Neural progenitor cell (in vitro differentiated cells): ENCODE measurements at regions not wholly inside any gene's neighbourhood (a gene's known extent, or its start where the extent isn't known, plus 50 kb on each side); places are given as distances from the start of the nearest gene placed in this dataset.
A peak's percentile ranks its signal among the peaks of the same experiment; 100 is the strongest.

Experiments
- DNase-seq: peaks from one replicate; pipeline ENCODE4 v3.0.0-alpha.2; 2016; ENCODE audit warnings: low spot score
- H2AFZ ChIP-seq: fragments of 200-600 bp; sonication (generic); replicated peaks from 2 replicates; pipeline ENCODE4 v1.6.1; 2016; ENCODE audit warnings: antibody characterized with exemption
- H3F3A ChIP-seq: fragments of 200-600 bp; sonication (generic); 2 replicates; pipeline ENCODE4 v1.6.1; 2016; ENCODE audit warnings: antibody characterized with exemption, low read depth
- H3K27ac ChIP-seq: fragments of 200-600 bp; sonication (generic); 2 replicates; pipeline ENCODE4 v1.5.1; 2016; ENCODE audit warnings: mild to moderate bottlenecking
- H3K27me3 ChIP-seq: fragments of 200-600 bp; sonication (generic); 2 replicates; pipeline ENCODE4 v1.6.1; 2016; ENCODE audit warnings: mild to moderate bottlenecking, moderate library complexity
- H3K36me3 ChIP-seq: fragments of 200-600 bp; sonication (generic); 2 replicates; pipeline ENCODE4 v1.5.1; 2016
- H3K4me1 ChIP-seq: fragments of 200-600 bp; sonication (generic); 2 replicates; pipeline ENCODE4 v1.6.1; 2016; ENCODE audit warnings: mixed run types
- H3K4me2 ChIP-seq: fragments of 200-600 bp; sonication (generic); 2 replicates; pipeline ENCODE4 v1.6.1; 2016
- H3K4me3 ChIP-seq: fragments of 200-600 bp; sonication (generic); 2 replicates; pipeline ENCODE4 v1.5.1; 2016
- H3K79me2 ChIP-seq: fragments of 200-600 bp; sonication (generic); 2 replicates; pipeline ENCODE4 v1.6.1; 2016; ENCODE audit warnings: low read depth
- H3K9ac ChIP-seq: fragments of 200-600 bp; sonication (generic); 2 replicates; pipeline ENCODE4 v1.6.1; 2016
- H3K9me3 ChIP-seq: fragments of 200-600 bp; sonication (generic); 2 replicates; pipeline ENCODE4 v1.5.1; 2016; ENCODE audit warnings: low read depth
- H4K20me1 ChIP-seq: fragments of 200-600 bp; sonication (generic); 2 replicates; pipeline ENCODE4 v1.6.1; 2016; ENCODE audit warnings: low read depth
- H3K27ac Mint-ChIP-seq: 3 replicates; pipeline ENCODE4 v1.8.0; 2021; ENCODE audit warnings: mixed read lengths
- H3K27me3 Mint-ChIP-seq: 2 replicates; pipeline ENCODE4 v1.8.0; 2022; ENCODE audit warnings: low read depth, mild to moderate bottlenecking, inconsistent platforms, moderate library complexity, mixed read lengths; ENCODE audit not compliant: insufficient read depth
- H3K36me3 Mint-ChIP-seq: 3 replicates; pipeline ENCODE4 v1.8.0; 2021; ENCODE audit warnings: mixed read lengths
- H3K4me1 Mint-ChIP-seq: 3 replicates; pipeline ENCODE4 v1.8.0; 2021; ENCODE audit warnings: mixed read lengths
- H3K4me3 Mint-ChIP-seq: 3 replicates; pipeline ENCODE4 v1.8.0; 2021; ENCODE audit warnings: mild to moderate bottlenecking, moderate library complexity, mixed read lengths
- H3K9me3 Mint-ChIP-seq: 3 replicates; pipeline ENCODE4 v1.8.0; 2020; ENCODE audit warnings: mixed read lengths
- CTCF ChIP-seq: fragments of 200-600 bp; sonication (generic); IDR thresholded peaks from 2 replicates; pipeline ENCODE4 v1.5.1; 2017; ENCODE audit warnings: antibody characterized with exemption, mild to moderate bottlenecking
- EZH2 ChIP-seq: fragments of 200-600 bp; sonication (generic); IDR thresholded peaks from 2 replicates; pipeline ENCODE4 v1.6.1; 2017; ENCODE audit warnings: antibody characterized with exemption, mild to moderate bottlenecking, moderate library complexity
- EZH2phosphoT487 ChIP-seq: fragments of 200-600 bp; sonication (generic); IDR thresholded peaks from 2 replicates; pipeline ENCODE4 v1.6.1; 2017; ENCODE audit warnings: antibody characterized with exemption

GRCh38 chr21:30104241-30104640 is 62.4 kb downstream of the CLDN17 start:
- Mint-ChIP-seq H3K27me3 (peaks cover 2% of the 10 kb centered on the region), H3K27ac (no peak overlapping the region), H3K9me3 (no peaks in the 10 kb centered on the region), H3K4me1 (peaks cover 17% of the 10 kb centered on the region), H3K4me3 (no peak overlapping the region), H3K36me3 (no peaks in the 10 kb centered on the region)
- Histone ChIP-seq H3K27me3 (no peaks in the 10 kb centered on the region), H3K9me3 (no peaks in the 10 kb centered on the region), H2AFZ (no peak overlapping the region), H3K27ac (no peak overlapping the region), H3K36me3 (no peaks in the 10 kb centered on the region), H3K4me1 (peaks cover 12% of the 10 kb centered on the region), H3F3A (no peaks in the 10 kb centered on the region), H3K9ac (no peak overlapping the region), H4K20me1 (no peaks in the 10 kb centered on the region), H3K4me2 (no peak overlapping the region), H3K4me3 (no peak overlapping the region), H3K79me2 (no peaks in the 10 kb centered on the region)
- no peak for DNase-seq
- TF ChIP-seq CTCF, result no peak
- TF ChIP-seq EZH2phosphoT487, result no peak
- no peak for TF ChIP-seq EZH2

- Histone ChIP-seq H3K4me3 (no peak overlapping the region), H3K4me1 (peaks cover 12% of the 10 kb centered on the region), H3K27ac (peak overlapping the region; percentile 12), H4K20me1 (no peaks in the 10 kb centered on the region), H2AFZ (no peak overlapping the region), H3F3A (no peaks in the 10 kb centered on the region), H3K79me2 (no peaks in the 10 kb centered on the region), H3K27me3 (no peaks in the 10 kb centered on the region), H3K9ac (no peak overlapping the region), H3K4me2 (peak overlapping the region; percentile 24), H3K36me3 (no peaks in the 10 kb centered on the region), H3K9me3 (no peaks in the 10 kb centered on the region)
- Mint-ChIP-seq H3K9me3 (no peaks in the 10 kb centered on the region), H3K4me1 (peaks cover 18% of the 10 kb centered on the region), H3K27ac (peak overlapping the region; percentile 24), H3K27me3 (peaks cover 2% of the 10 kb centered on the region), H3K36me3 (no peaks in the 10 kb centered on the region), H3K4me3 (no peak overlapping the region)
- peak; percentile 55 for DNase-seq
- TF ChIP-seq CTCF (no peak), EZH2phosphoT487 (no peak), EZH2 (no peak)
Measured at GRCh38 chr21:30102871-30103270, 63.7 kb downstream of the CLDN17 start.

- H4K20me1 ChIP-seq, result no peaks in the 10 kb centered on the region
- no peak overlapping the region for H3K27ac ChIP-seq
- no peaks in the 10 kb centered on the region for H3K27me3 ChIP-seq
- no peak overlapping the region for H2AFZ ChIP-seq
- no peaks in the 10 kb centered on the region for H3K9me3 ChIP-seq
- Mint-ChIP-seq H3K36me3 (no peaks in the 10 kb centered on the region), H3K4me3 (no peak overlapping the region), H3K9me3 (no peaks in the 10 kb centered on the region), H3K27me3 (peaks cover 2% of the 10 kb centered on the region), H3K4me1 (peaks cover 19% of the 10 kb centered on the region), H3K27ac (no peak overlapping the region)
- TF ChIP-seq EZH2phosphoT487 (no peak), EZH2 (no peak), CTCF (no peak)
- H3K36me3 ChIP-seq, result no peaks in the 10 kb centered on the region
- no peak overlapping the region for H3K4me3 ChIP-seq
- no peak for DNase-seq
- no peak overlapping the region for H3K4me2 ChIP-seq
- no peak overlapping the region for H3K9ac ChIP-seq
- H3K79me2 ChIP-seq, result no peaks in the 10 kb centered on the region
- no peaks in the 10 kb centered on the region for H3F3A ChIP-seq
- H3K4me1 ChIP-seq, result peaks cover 12% of the 10 kb centered on the region
Measured at GRCh38 chr21:30101967-30102366, 64.6 kb downstream of the CLDN17 start.
